Uterus (tissue), 3 donors: ENCODE measurements at regions not wholly inside any gene's neighbourhood (a gene's known extent, or its start where the extent isn't known, plus 50 kb on each side); places are given as distances from the start of the nearest gene placed in this dataset.

Experiments used
- DNase-seq, 2 donors: peaks; one replicate each; pipeline ENCODE4 v3.0.0-alpha.2; 2019 to 2020
- H3K27ac ChIP-seq, 2 donors: fragments of 200-600 bp; sonication (generic); 1 replicate in 1 of 2; 2 replicates in 1 of 2; pipeline ENCODE4 v1.5.1; 2016 to 2018
- H3K27me3 ChIP-seq, 2 donors: fragments of 200-600 bp; sonication (generic); one replicate each; pipeline ENCODE4 v1.5.1; 2018 to 2019; ENCODE audit warnings: control low read depth in 1 of 2
- H3K36me3 ChIP-seq, 2 donors: fragments of 200-600 bp; sonication (generic); one replicate each; pipeline ENCODE4 v1.5.1; 2019; ENCODE audit warnings: control low read depth in 1 of 2
- H3K4me1 ChIP-seq, 2 donors: fragments of 200-600 bp; sonication (generic); one replicate each; pipeline ENCODE4 v1.5.1; 2018 to 2019; ENCODE audit warnings: control low read depth in 1 of 2
- H3K4me3 ChIP-seq, 2 donors: fragments of 200-600 bp; sonication (generic); 1 replicate in 1 of 2; 2 replicates in 1 of 2; pipeline ENCODE4 v1.5.1; 2018 to 2019; ENCODE audit warnings: mild to moderate bottlenecking in 1 of 2
- H3K9me3 ChIP-seq, 2 donors: fragments of 200-600 bp; sonication (generic); one replicate each; pipeline ENCODE4 v1.5.1; 2019; ENCODE audit warnings: control low read depth in 1 of 2
- POLR2A ChIP-seq, 2 donors: fragments of 450-650 bp; IDR thresholded peaks; one replicate each; pipeline ENCODE4 v1.6.1; 2016; ENCODE audit warnings: antibody characterized with exemption in 2 of 2, mild to moderate bottlenecking in 1 of 2, moderate library complexity in 1 of 2
- intact Hi-C: fragments of 100-400 bp; cut with DNase I; formaldehyde crosslinking; loops from one replicate; pipeline ENCODE4 v1.15.1; 2023; ENCODE audit warnings: low total_unique reads
- TF ChIP-seq, protein P1 (sequence below), 4 experiments: fragments of 200-600 bp in 2 of 4; fragments of 450-650 bp in 2 of 4; sonication (generic) in 2 of 4; IDR thresholded peaks; one replicate each; pipeline ENCODE4 v1.5.1; 2016 to 2019; ENCODE audit warnings: antibody characterized with exemption in 4 of 4, mild to moderate bottlenecking in 2 of 4, moderate library complexity in 1 of 4
- donor health status: DM: yes; HTN: yes; CAD: no.

DNA sequence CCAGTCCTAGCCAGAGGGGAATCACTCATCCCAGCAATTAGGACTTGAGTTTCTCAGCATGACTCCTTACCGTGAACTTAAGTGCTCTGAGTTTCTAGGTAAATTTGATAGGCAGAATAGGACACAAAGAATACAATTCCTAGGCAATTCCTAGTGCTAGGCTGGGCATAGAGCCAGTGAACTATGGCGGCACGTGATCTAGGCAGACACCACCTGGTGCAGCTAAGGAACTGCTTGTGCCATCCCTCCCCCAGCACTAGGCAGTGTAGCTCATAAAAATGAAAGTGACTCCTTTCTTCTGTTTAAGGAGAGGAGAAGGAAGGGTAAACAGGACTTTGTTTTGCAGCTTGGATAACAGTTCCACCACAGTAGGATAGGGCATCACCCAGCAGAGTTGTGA is 736.3 kb upstream of the PCDH7 start:
- no peaks in the 10 kb centered on the region for H3K9me3 ChIP-seq
- no peaks in the 10 kb centered on the region for H3K27me3 ChIP-seq
- no peaks in the 10 kb centered on the region for H3K36me3 ChIP-seq
- no peak for DNase-seq
- TF ChIP-seq, protein P1, sequence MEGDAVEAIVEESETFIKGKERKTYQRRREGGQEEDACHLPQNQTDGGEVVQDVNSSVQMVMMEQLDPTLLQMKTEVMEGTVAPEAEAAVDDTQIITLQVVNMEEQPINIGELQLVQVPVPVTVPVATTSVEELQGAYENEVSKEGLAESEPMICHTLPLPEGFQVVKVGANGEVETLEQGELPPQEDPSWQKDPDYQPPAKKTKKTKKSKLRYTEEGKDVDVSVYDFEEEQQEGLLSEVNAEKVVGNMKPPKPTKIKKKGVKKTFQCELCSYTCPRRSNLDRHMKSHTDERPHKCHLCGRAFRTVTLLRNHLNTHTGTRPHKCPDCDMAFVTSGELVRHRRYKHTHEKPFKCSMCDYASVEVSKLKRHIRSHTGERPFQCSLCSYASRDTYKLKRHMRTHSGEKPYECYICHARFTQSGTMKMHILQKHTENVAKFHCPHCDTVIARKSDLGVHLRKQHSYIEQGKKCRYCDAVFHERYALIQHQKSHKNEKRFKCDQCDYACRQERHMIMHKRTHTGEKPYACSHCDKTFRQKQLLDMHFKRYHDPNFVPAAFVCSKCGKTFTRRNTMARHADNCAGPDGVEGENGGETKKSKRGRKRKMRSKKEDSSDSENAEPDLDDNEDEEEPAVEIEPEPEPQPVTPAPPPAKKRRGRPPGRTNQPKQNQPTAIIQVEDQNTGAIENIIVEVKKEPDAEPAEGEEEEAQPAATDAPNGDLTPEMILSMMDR (IDR thresholded peaks at IDR 0.05) = no peak
- no peak for TF ChIP-seq POLR2A (IDR thresholded peaks at IDR 0.05)
- no peak overlapping the region for H3K27ac ChIP-seq
- intact Hi-C loops = no loop called here
- no peak overlapping the region for H3K4me3 ChIP-seq
- H3K4me1 ChIP-seq = no peaks in the 10 kb centered on the region

DNA sequence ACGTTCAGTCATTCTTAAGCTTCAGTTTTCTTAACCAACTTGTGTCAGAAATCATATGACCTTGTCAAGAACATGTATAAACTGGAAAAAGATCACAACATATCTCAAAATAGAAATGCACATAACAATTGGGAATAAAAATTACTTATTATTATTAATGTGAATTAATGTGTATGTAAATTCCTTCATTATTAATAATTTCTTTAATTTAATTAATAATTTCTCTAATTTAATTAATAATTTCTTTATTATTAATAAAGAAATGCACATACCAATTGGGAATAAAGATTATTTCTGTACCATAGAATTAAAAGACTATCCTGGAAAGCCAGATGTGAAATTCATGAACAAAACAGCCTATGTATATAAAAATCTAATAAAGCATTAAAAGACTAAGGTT is 718.5 kb upstream of the PCDH7 start:
- H3K27ac ChIP-seq = no peak overlapping the region
- no peak for DNase-seq
- TF ChIP-seq, protein P1 (IDR thresholded peaks at IDR 0.05) = no peak
- TF ChIP-seq POLR2A (IDR thresholded peaks at IDR 0.05) = no peak
- no peak overlapping the region for H3K4me3 ChIP-seq
- intact Hi-C loops = no loop called here
- no peaks in the 10 kb centered on the region for H3K36me3 ChIP-seq
- no peaks in the 10 kb centered on the region for H3K4me1 ChIP-seq
- H3K9me3 ChIP-seq = no peaks in the 10 kb centered on the region
- no peaks in the 10 kb centered on the region for H3K27me3 ChIP-seq

DNA sequence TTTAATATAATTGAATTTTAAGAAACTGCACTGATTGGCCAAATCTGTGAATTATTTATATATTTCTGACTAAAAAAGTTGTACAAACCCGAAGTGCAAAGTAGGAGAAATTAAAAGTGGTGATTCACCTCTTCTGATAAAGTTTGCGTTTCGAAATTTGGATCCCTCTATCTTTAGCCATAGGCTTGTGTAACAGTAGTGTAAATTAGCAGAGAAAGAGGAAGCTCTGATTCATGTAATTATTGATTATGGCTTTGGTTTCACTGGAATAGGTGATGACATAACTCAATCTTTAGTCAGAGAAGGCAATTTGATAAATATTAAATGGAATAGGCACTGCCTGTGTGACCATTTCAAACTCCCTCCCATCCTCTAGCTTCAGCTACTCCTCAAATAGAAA is 717.8 kb upstream of the PCDH7 start:
- Histone ChIP-seq H3K9me3 (no peaks in the 10 kb centered on the region), H3K27ac (no peak overlapping the region), H3K27me3 (no peaks in the 10 kb centered on the region), H3K4me3 (no peak overlapping the region), H3K36me3 (no peaks in the 10 kb centered on the region), H3K4me1 (no peaks in the 10 kb centered on the region)
- intact Hi-C loops = no loop called here
- no peak for DNase-seq
- no peak for TF ChIP-seq POLR2A (IDR thresholded peaks at IDR 0.05)
- TF ChIP-seq, protein P1 (IDR thresholded peaks at IDR 0.05) = no peak

DNA sequence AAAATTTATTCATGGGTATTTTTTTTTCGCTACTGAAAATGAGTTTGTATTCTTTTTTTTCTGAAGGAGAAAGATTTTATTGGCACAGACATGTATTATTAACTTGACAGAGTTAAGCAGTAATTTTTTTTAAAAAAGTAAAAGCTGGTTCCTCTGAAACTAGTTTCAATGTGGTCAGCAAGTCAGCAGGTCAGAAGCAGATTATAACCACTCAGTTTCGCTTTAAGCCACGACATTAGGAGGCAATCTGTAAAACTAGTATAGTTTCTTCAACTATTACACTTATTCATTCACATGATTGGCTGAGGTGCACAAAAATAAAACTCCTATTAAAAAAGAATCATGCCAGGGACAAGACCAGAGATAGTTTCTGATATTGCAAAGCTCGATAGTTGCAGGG is 714.2 kb upstream of the PCDH7 start:
- Histone ChIP-seq H3K27me3 (no peaks in the 10 kb centered on the region), H3K9me3 (no peaks in the 10 kb centered on the region), H3K4me1 (no peaks in the 10 kb centered on the region), H3K4me3 (no peak overlapping the region), H3K27ac (no peak overlapping the region), H3K36me3 (no peaks in the 10 kb centered on the region)
- TF ChIP-seq, protein P1 (IDR thresholded peaks at IDR 0.05) = no peak
- no peak for TF ChIP-seq POLR2A (IDR thresholded peaks at IDR 0.05)
- no peak for DNase-seq
- intact Hi-C loops = no loop called here

DNA sequence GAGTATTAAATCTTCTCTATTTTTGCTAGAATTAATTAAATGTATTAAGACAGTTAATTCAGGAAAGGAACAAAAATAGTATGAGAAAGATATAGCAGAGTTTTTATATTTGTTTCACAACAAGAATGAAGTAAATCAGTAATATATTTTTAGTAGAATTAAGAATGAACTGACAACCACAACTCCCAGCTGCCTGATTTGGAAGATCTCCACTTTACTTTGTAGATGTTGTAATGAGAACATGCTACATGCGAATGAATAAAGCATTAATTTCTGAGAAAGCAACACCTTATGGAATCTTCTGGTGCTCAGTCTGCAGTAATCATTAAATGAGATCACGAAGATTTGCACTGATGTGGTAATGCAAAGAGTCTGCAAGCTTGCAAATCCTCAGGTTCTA is 695.6 kb upstream of the PCDH7 start:
- H3K4me3 ChIP-seq = no peak overlapping the region
- no peaks in the 10 kb centered on the region for H3K4me1 ChIP-seq
- TF ChIP-seq, protein P1 (IDR thresholded peaks at IDR 0.05) = no peak
- TF ChIP-seq POLR2A (IDR thresholded peaks at IDR 0.05) = no peak
- intact Hi-C loops = no loop called here
- no peaks in the 10 kb centered on the region for H3K36me3 ChIP-seq
- no peaks in the 10 kb centered on the region for H3K27me3 ChIP-seq
- no peak overlapping the region for H3K27ac ChIP-seq
- H3K9me3 ChIP-seq = no peaks in the 10 kb centered on the region
- no peak for DNase-seq
